B cell (primary cell): ENCODE measurements at regions not wholly inside any gene's neighbourhood (a gene's known extent, or its start where the extent isn't known, plus 50 kb on each side); places are given as distances from the start of the nearest gene placed in this dataset.

ENCODE experiments used
- ATAC-seq: fragments of 200-7000 bp; cut with Tn5 transposase; one replicate; pipeline ENCODE4 v1.10.0; 2021; ENCODE audit warnings: low read depth, mild to moderate bottlenecking, moderate number of reproducible peaks, moderate library complexity
- CTCF ChIA-PET: fragments of 350-600 bp; sonication (Branson Sonifier 250); formaldehyde crosslinking; loops from one replicate; lab custom pipeline; 2021; ENCODE audit warnings: antibody characterized with exemption, inconsistent platforms; lab: Charles Lee
- POLR2A ChIA-PET: fragments of 350-600 bp; sonication (Branson Sonifier 250); formaldehyde crosslinking; loops from one replicate; lab custom pipeline; 2021; ENCODE audit warnings: antibody characterized with exemption; lab: Charles Lee
- DNase-seq: peaks from one replicate; pipeline ENCODE4 v3.0.0; 2013
- H2AFZ ChIP-seq: 2 replicates; pipeline ENCODE4 v1.6.1; 2012; ENCODE audit warnings: mild to moderate bottlenecking, low read depth, low read length; ENCODE audit not compliant: insufficient read depth, poor library complexity, severe bottlenecking
- H3K27ac ChIP-seq, 2 donors: 1 replicate in 1 of 2; 2 replicates in 1 of 2; pipeline ENCODE4 v1.5.1; 2012 to 2013; ENCODE audit warnings: low read length in 2 of 2, mild to moderate bottlenecking in 2 of 2, moderate library complexity in 1 of 2
- H3K27me3 ChIP-seq, 4 experiments: fragments of 200-600 bp in 1 of 4; sonication (generic) in 1 of 4; replicated peaks in 1 of 4; 1 replicate in 2 of 4; 2 replicates in 2 of 4; pipeline versions ENCODE4 v1.6.1 to v1.7.0; 2013 to 2016; ENCODE audit warnings: low read length in 3 of 4, mild to moderate bottlenecking in 2 of 4, mixed read lengths in 1 of 4, moderate library complexity in 1 of 4; ENCODE audit not compliant: insufficient read depth in 4 of 4, control insufficient read depth in 3 of 4; ENCODE audit errors: control extremely low read depth in 1 of 4
- H3K36me3 ChIP-seq, 2 experiments: replicated peaks in 1 of 2; 1 replicate in 1 of 2; 2 replicates in 1 of 2; pipeline versions ENCODE4 v1.6.1 to v1.7.1; 2013; ENCODE audit warnings: low read length in 1 of 2; ENCODE audit not compliant: insufficient read depth in 2 of 2, control insufficient read depth in 1 of 2; ENCODE audit errors: control extremely low read depth in 1 of 2, extremely low read depth in 1 of 2
- H3K4me1 ChIP-seq, 2 donors: fragments of 200-600 bp in 1 of 2; sonication (generic) in 1 of 2; 1 replicate in 1 of 2; 2 replicates in 1 of 2; pipeline versions ENCODE4 v1.5.1 to v1.6.1; 2013 to 2017; ENCODE audit warnings: low read length in 2 of 2; ENCODE audit not compliant: control insufficient read depth in 2 of 2, insufficient read depth in 2 of 2
- H3K4me2 ChIP-seq: replicated peaks from 2 replicates; pipeline ENCODE3; 2012; ENCODE audit warnings: mild to moderate bottlenecking, low read depth, low read length; ENCODE audit not compliant: poor library complexity, severe bottlenecking
- H3K4me3 ChIP-seq, 5 experiments: fragments of 200-600 bp in 1 of 5; sonication (generic) in 1 of 5; 1 replicate in 3 of 5; 2 replicates in 2 of 5; pipeline versions ENCODE4 v1.5.1 to v1.7.0; 2011 to 2016; ENCODE audit warnings: low read length in 4 of 5, mild to moderate bottlenecking in 4 of 5, low read depth in 2 of 5, control low read depth in 1 of 5, moderate library complexity in 1 of 5; ENCODE audit not compliant: insufficient read depth in 1 of 5; ENCODE audit errors: control extremely low read depth in 1 of 5, extremely low read depth in 1 of 5
- H3K79me2 ChIP-seq: fragments of 200-600 bp; sonication (generic); one replicate; pipeline ENCODE4 v1.6.0; 2016; ENCODE audit warnings: low read length; ENCODE audit not compliant: control insufficient read depth, insufficient read depth
- H3K9ac ChIP-seq: fragments of 200-600 bp; sonication (generic); 2 replicates; pipeline ENCODE4 v1.6.1; 2017; ENCODE audit warnings: mild to moderate bottlenecking, low read length, moderate library complexity
- H3K9me3 ChIP-seq, 3 donors: one replicate each; pipeline versions ENCODE4 v1.6.1 to v1.7.1; 2013; ENCODE audit warnings: low read length in 2 of 3; ENCODE audit not compliant: control insufficient read depth in 2 of 3, insufficient read depth in 1 of 3; ENCODE audit errors: control extremely low read depth in 1 of 3
- H4K20me1 ChIP-seq: 2 replicates; pipeline ENCODE4 v1.6.0; 2012; ENCODE audit warnings: mild to moderate bottlenecking, low read length; ENCODE audit not compliant: insufficient read depth, control insufficient read depth, poor library complexity, severe bottlenecking
- H3K27ac Mint-ChIP-seq: one replicate; pipeline ENCODE4 v1.8.0; 2021; ENCODE audit warnings: mixed read lengths
- H3K27me3 Mint-ChIP-seq: one replicate; pipeline ENCODE4 v1.8.0; 2021; ENCODE audit warnings: mixed read lengths
- H3K4me1 Mint-ChIP-seq: one replicate; pipeline ENCODE4 v1.8.0; 2021; ENCODE audit warnings: mixed read lengths
- H3K4me3 Mint-ChIP-seq: one replicate; pipeline ENCODE4 v1.8.0; 2021; ENCODE audit warnings: mixed read lengths
- H3K9me3 Mint-ChIP-seq: one replicate; pipeline ENCODE4 v1.8.0; 2022; ENCODE audit warnings: mixed read lengths; ENCODE audit not compliant: insufficient read depth
- EZH2 ChIP-seq: IDR thresholded peaks from 2 replicates; pipeline ENCODE4 v1.6.1; 2012; ENCODE audit warnings: borderline replicate concordance, low read depth, mild to moderate bottlenecking, moderate library complexity, low read length; ENCODE audit not compliant: insufficient read depth, poor library complexity, severe bottlenecking
- WGBS: methylation state at CpG from one replicate; pipeline ENCODE4 v1.1.5; 2013; ENCODE audit warnings: missing lambda C conversion rate; ENCODE audit not compliant: insufficient coverage; 5-methylcytosine and 5-hydroxymethylcytosine counted together
- intact Hi-C: fragments of 100-400 bp; cut with micrococcal nuclease; formaldehyde crosslinking; loops from one replicate; pipeline ENCODE4 v1.10.0; 2022
- TF ChIP-seq, protein P1 (sequence below): fragments of 200-600 bp; IDR thresholded peaks from one replicate; pipeline ENCODE4 v1.8.0; 2022; ENCODE audit warnings: antibody characterized with exemption, mild to moderate bottlenecking

DNA sequence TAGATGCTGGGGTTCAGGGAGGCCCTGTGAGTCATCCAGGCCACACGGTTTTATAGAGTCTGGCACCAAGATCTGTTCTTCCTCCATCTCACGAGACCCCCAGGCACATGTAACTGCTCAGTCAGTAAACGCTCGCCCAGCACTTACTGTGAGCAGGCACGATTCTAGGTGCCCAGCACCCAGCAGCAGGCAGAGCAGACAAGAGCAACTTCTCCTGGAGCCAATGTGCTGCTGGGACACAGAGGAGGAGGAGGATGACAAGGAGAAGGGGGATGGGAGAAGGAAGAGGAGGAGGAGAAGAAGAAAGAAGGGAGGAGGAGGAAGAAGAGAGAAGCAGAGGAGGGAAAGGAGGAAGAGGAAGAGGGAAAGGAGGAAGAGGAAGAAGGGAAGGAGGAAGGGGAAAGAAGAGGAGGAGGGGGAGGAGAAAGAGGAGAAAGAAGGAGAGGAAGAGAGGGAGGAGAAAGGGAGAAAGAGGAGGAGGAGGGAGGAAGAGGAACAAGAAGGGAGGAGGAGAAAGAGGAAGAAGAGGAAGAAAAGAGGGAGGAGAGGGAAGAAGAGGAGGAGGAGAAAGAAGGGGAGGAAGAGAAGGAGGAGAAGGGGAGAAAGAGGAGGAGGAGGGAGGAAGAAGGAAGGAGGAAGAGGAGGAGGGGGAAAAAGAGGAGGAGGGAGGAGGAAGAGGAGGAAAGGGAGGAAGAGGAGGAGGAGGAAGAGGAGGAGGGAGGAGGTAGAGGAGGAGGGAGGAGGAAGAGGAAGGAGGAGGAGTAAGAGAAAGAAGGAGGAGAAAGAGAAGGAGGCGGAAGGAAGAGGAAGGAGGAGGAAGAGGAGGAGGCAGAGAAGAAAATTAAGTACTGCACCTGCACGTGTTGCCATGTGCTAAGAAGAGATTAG, 77.6 kb upstream of the RTL6 start:
- H4K20me1 ChIP-seq: no peaks in the 10 kb centered on the region
- intact Hi-C loops: no loop called here
- H3K36me3 ChIP-seq: no peaks in the 10 kb centered on the region
- POLR2A ChIA-PET: no interaction called here
- no peak overlapping the region for H3K27ac ChIP-seq
- H3K9ac ChIP-seq: no peak overlapping the region
- no peaks in the 10 kb centered on the region for H3K79me2 ChIP-seq
- H3K4me1 ChIP-seq: no peaks in the 10 kb centered on the region
- ATAC-seq (no peak), DNase-seq (no peak)
- CTCF ChIA-PET: no interaction called here
- H3K4me3 ChIP-seq: no peak overlapping the region
- TF ChIP-seq EZH2: no peak
- TF ChIP-seq, protein P1, sequence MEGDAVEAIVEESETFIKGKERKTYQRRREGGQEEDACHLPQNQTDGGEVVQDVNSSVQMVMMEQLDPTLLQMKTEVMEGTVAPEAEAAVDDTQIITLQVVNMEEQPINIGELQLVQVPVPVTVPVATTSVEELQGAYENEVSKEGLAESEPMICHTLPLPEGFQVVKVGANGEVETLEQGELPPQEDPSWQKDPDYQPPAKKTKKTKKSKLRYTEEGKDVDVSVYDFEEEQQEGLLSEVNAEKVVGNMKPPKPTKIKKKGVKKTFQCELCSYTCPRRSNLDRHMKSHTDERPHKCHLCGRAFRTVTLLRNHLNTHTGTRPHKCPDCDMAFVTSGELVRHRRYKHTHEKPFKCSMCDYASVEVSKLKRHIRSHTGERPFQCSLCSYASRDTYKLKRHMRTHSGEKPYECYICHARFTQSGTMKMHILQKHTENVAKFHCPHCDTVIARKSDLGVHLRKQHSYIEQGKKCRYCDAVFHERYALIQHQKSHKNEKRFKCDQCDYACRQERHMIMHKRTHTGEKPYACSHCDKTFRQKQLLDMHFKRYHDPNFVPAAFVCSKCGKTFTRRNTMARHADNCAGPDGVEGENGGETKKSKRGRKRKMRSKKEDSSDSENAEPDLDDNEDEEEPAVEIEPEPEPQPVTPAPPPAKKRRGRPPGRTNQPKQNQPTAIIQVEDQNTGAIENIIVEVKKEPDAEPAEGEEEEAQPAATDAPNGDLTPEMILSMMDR: no peak
- 67% methylated on average over 7 of the region's 7 CpGs for WGBS
- Mint-ChIP-seq H3K9me3 (no peaks in the 10 kb centered on the region), H3K4me3 (no peak overlapping the region), H3K27ac (no peak overlapping the region), H3K4me1 (no peaks in the 10 kb centered on the region), H3K27me3 (peaks cover 15% of the 10 kb centered on the region)
- no peak overlapping the region for H3K4me2 ChIP-seq
- H2AFZ ChIP-seq: no peak overlapping the region
- H3K27me3 ChIP-seq: no peaks in the 10 kb centered on the region
- H3K9me3 ChIP-seq: peaks cover 0 to under 1% (median 0%) of the 10 kb centered on the region in 3 donors

DNA sequence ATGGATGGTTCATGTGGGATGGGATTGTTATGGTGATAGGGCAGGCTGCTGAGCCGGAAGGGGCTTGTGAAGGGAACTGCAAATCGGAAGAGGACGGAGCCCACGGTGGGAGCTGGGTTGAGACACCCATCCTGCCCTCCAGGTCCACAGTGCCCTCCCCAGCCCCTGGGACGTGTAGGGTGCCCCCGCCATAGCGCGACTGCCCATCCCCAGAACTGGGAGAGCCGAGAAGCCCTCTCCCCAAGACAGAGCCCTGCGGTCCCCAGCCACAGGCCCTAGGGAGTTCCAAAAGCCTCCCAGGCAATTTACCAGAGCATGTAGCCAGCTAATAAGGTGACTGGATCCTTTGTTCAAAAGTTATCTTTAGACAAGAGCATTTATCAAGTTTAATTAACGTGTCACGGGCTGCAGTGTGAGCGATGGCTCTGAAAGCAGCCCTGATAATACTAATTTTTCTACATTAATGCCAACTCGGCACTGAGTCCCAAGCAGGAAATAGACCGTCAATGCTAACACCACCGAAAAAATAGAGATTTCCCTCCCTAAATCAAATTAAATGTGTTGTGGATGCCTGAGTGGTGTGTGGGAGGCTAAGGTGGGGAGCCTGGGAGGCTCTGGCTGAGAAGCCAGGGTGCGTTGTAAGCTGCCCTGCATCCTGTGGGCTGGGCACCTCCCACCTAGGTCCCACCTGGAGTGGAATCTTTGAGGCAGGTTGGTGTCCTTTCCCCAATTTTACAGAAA, 76.8 kb upstream of the RTL6 start:
- H3K79me2 ChIP-seq: no peaks in the 10 kb centered on the region
- WGBS: 93% methylated on average over 11 of the region's 17 CpGs
- intact Hi-C loops: no loop called here
- no peaks in the 10 kb centered on the region for H4K20me1 ChIP-seq
- H2AFZ ChIP-seq: no peak overlapping the region
- H3K9me3 Mint-ChIP-seq: no peaks in the 10 kb centered on the region
- no peak for DNase-seq
- no peak overlapping the region for H3K4me3 Mint-ChIP-seq
- no peak for ATAC-seq
- H3K4me1 ChIP-seq: no peaks in the 10 kb centered on the region
- no peak for TF ChIP-seq EZH2
- TF ChIP-seq, protein P1: no peak
- H3K4me3 ChIP-seq: no peak overlapping the region
- H3K27ac Mint-ChIP-seq: no peak overlapping the region
- H3K9ac ChIP-seq: no peak overlapping the region
- no peaks in the 10 kb centered on the region for H3K27me3 ChIP-seq
- no peak overlapping the region for H3K27ac ChIP-seq
- H3K4me1 Mint-ChIP-seq: no peaks in the 10 kb centered on the region
- H3K36me3 ChIP-seq: no peaks in the 10 kb centered on the region
- no peak overlapping the region for H3K4me2 ChIP-seq
- ChIA-PET POLR2A (no interaction called here), CTCF (no interaction called here)
- peaks cover 15% of the 10 kb centered on the region for H3K27me3 Mint-ChIP-seq
- peaks cover 0 to 6% (median 0%) of the 10 kb centered on the region in 3 donors for H3K9me3 ChIP-seq
